HG03196 (cell line): ENCODE measurements at regions not wholly inside any gene's neighbourhood (a gene's known extent, or its start where the extent isn't known, plus 50 kb on each side); places are given as distances from the start of the nearest gene placed in this dataset.

ENCODE experiments used
- ATAC-seq: cut with Tn5 transposase; IDR thresholded peaks from one replicate; pipeline ENCODE4 v1.9.1; 2021; ENCODE audit not compliant: unreplicated experiment

GRCh38 chr5:10077791-10078545 is 171.7 kb downstream of the ATPSCKMT start:
- ATAC-seq, result no peak

GRCh38 chr5:10073441-10074104 is 176.1 kb downstream of the ATPSCKMT start:
- ATAC-seq, result no peak

GRCh38 chr5:10069637-10070313 is 179.9 kb downstream of the ATPSCKMT start:
- ATAC-seq, result no peak

- ATAC-seq, result no peak
Observed at GRCh38 chr5:10065428-10066000, 184.2 kb downstream of the ATPSCKMT start.

- ATAC-seq, result no peak
Observed at GRCh38 chr5:10064546-10065195, 185.0 kb downstream of the ATPSCKMT start.

- no peak for ATAC-seq
Observed at GRCh38 chr5:10063997-10064396, 185.7 kb downstream of the ATPSCKMT start.

GRCh38 chr5:10059980-10060379 is 189.7 kb downstream of the ATPSCKMT start:
- no peak for ATAC-seq

GRCh38 chr5:10059556-10059955 is 190.1 kb downstream of the ATPSCKMT start:
- ATAC-seq, result no peak

GRCh38 chr5:10057356-10057755 is 192.3 kb downstream of the ATPSCKMT start:
- ATAC-seq, result no peak

- no peak for ATAC-seq
Observed at GRCh38 chr5:10056228-10056760, 193.4 kb downstream of the ATPSCKMT start.

- no peak for ATAC-seq
Observed at GRCh38 chr5:10049858-10050455, 199.7 kb downstream of the ATPSCKMT start.

GRCh38 chr5:10046676-10047075 is 203.0 kb downstream of the ATPSCKMT start:
- no peak for ATAC-seq

GRCh38 chr5:10045376-10045775 is 204.3 kb downstream of the ATPSCKMT start:
- ATAC-seq, result no peak

GRCh38 chr5:10036136-10036815 is 213.4 kb downstream of the ATPSCKMT start:
- ATAC-seq, result no peak

GRCh38 chr5:10034001-10034400 is 215.7 kb downstream of the ATPSCKMT start:
- ATAC-seq, result no peak

- no peak for ATAC-seq
Observed at GRCh38 chr5:10031817-10032216, 217.9 kb downstream of the ATPSCKMT start.

- ATAC-seq, result no peak
Observed at GRCh38 chr5:10030219-10030831, 219.4 kb downstream of the ATPSCKMT start.

- ATAC-seq, result no peak
Observed at GRCh38 chr5:10023494-10023893, 226.2 kb downstream of the ATPSCKMT start.

- ATAC-seq, result no peak
Observed at GRCh38 chr5:10021248-10021647, 228.4 kb downstream of the ATPSCKMT start.
